Muscle of leg (tissue), 3 donors: ENCODE measurements at regions not wholly inside any gene's neighbourhood (a gene's known extent, or its start where the extent isn't known, plus 50 kb on each side); places are given as distances from the start of the nearest gene placed in this dataset.

ENCODE experiments used
- DNase-seq: peaks from one replicate; pipeline ENCODE4 v3.0.0; 2013
- H3K27ac ChIP-seq: one replicate; pipeline ENCODE4 v1.5.1; 2013; ENCODE audit warnings: mild to moderate bottlenecking, low read length, control low read depth
- H3K27me3 ChIP-seq: one replicate; pipeline ENCODE4 v1.6.1; 2013; ENCODE audit warnings: low read length; ENCODE audit not compliant: control insufficient read depth, insufficient read depth
- H3K36me3 ChIP-seq: one replicate; pipeline ENCODE4 v1.6.1; 2013; ENCODE audit warnings: low read length; ENCODE audit not compliant: control insufficient read depth, insufficient read depth
- H3K4me1 ChIP-seq: one replicate; pipeline ENCODE4 v1.6.1; 2013; ENCODE audit warnings: low read length; ENCODE audit not compliant: control insufficient read depth, insufficient read depth
- H3K4me3 ChIP-seq: one replicate; pipeline ENCODE4 v1.5.1; 2013; ENCODE audit warnings: low read length, control low read depth
- H3K9me3 ChIP-seq: replicated peaks from 2 replicates; pipeline ENCODE4 v1.6.1; 2013; ENCODE audit warnings: low read depth, low read length; ENCODE audit not compliant: control insufficient read depth
- WGBS: methylation state at CpG from one replicate; pipeline ENCODE4 v1.1.5; 2013; ENCODE audit warnings: missing lambda C conversion rate; ENCODE audit not compliant: insufficient coverage; 5-methylcytosine and 5-hydroxymethylcytosine counted together

- no peak for DNase-seq
- H3K4me1 ChIP-seq: peaks cover 4% of the 10 kb centered on the region
- H3K36me3 ChIP-seq: no peaks in the 10 kb centered on the region
- no peak overlapping the region for H3K27ac ChIP-seq
- H3K4me3 ChIP-seq: no peak overlapping the region
- H3K27me3 ChIP-seq: peaks cover 13% of the 10 kb centered on the region
- no peaks in the 10 kb centered on the region for H3K9me3 ChIP-seq
- 55% methylated on average over 13 of the region's 24 CpGs for WGBS
Measured at GRCh38 chr10:131824371-131825149, 76.2 kb upstream of the PPP2R2D start.

- Histone ChIP-seq H3K4me3 (no peak overlapping the region), H3K4me1 (peaks cover 4% of the 10 kb centered on the region), H3K9me3 (no peaks in the 10 kb centered on the region), H3K27ac (no peak overlapping the region), H3K36me3 (no peaks in the 10 kb centered on the region), H3K27me3 (peaks cover 15% of the 10 kb centered on the region)
- 29% methylated on average over 13 of the region's 15 CpGs for WGBS
- peak; percentile 34 for DNase-seq
Measured at GRCh38 chr10:131825150-131825848, 75.5 kb upstream of the PPP2R2D start.

- 53% methylated on average over 9 of the region's 15 CpGs for WGBS
- DNase-seq: no peak
- Histone ChIP-seq H3K4me3 (no peak overlapping the region), H3K27ac (no peak overlapping the region), H3K9me3 (no peaks in the 10 kb centered on the region), H3K4me1 (peaks cover 4% of the 10 kb centered on the region), H3K36me3 (no peaks in the 10 kb centered on the region), H3K27me3 (peaks cover 15% of the 10 kb centered on the region)
Measured at GRCh38 chr10:131825960-131826650, 74.7 kb upstream of the PPP2R2D start.

DNA sequence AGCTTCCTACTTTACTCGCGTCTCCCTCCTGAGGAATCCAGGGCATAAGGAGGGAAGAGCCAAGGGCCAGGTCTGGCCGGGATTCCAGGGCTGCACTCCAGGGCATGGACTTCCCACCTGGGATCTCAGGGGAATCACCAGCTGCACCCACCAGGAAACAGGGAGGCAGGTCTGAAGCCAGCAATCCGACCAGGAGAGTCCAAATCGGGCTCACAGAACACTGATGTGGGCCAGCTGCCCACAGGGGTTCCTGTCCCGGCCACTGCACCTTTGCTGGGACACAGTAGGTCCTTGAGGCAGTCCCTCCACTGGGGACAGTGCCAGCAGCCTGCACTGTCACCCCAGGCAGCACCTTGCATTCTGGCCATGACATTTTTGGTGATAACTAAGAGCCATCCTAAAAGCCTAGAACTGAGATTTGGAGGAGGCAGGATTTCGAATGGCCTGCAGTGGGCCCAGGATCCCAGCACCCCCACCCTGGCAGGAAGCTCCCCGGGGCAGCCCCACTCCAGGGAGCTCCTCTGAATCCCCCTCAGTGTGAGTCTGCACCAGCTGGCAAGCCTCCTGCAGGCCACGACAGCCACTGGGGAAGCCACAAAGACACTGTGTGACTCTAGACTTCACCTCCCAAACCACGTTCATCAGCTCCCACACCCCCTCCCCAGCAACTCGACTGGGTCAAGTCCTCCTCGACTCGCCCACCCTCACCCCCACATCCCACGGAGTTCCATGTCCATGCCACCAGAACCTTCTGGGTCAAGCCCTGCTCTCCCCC lies 71.5 kb upstream of the PPP2R2D start:
- WGBS: 77% methylated on average over 13 of the region's 14 CpGs
- no peak for DNase-seq

GRCh38 chr10:131830446-131831130 lies 70.2 kb upstream of the PPP2R2D start:
- 88% methylated on average over 12 of the region's 13 CpGs for WGBS
- H3K4me1 ChIP-seq: no peaks in the 10 kb centered on the region
- no peak overlapping the region for H3K4me3 ChIP-seq
- peaks cover 4% of the 10 kb centered on the region for H3K27me3 ChIP-seq
- H3K27ac ChIP-seq: no peak overlapping the region
- no peaks in the 10 kb centered on the region for H3K36me3 ChIP-seq
- peaks cover 4% of the 10 kb centered on the region for H3K9me3 ChIP-seq
- DNase-seq: no peak

More for the DNA sequence above, 71.5 kb upstream of the PPP2R2D start:
- Histone ChIP-seq H3K4me3 (no peak overlapping the region), H3K4me1 (peaks cover 4% of the 10 kb centered on the region), H3K36me3 (no peaks in the 10 kb centered on the region), H3K27ac (no peak overlapping the region), H3K9me3 (no peaks in the 10 kb centered on the region), H3K27me3 (peaks cover 14% of the 10 kb centered on the region)

DNA sequence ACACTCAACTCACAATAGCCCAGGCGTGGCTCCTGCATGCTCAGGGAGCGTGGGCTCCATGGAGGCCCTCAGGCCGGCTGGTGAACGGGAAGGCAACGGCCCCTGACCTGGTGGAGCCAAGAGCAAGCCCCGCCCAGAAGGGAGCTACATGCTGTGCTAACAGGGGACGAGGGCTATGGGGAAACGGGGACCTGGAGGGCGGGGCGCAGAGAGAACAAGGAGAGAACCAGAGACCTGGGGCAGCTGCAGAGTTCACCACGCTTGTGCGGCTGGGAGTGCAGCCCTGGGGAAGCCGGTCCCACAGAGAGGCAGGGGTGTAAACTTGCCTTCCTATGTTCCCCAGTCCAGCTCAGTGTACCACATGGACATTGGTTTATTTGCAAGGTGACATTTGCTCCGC lies 69.2 kb upstream of the PPP2R2D start:
- 57% methylated on average over 14 of the region's 14 CpGs for WGBS
- H3K27ac ChIP-seq: no peak overlapping the region
- H3K36me3 ChIP-seq: no peaks in the 10 kb centered on the region
- no peak for DNase-seq
- peaks cover 4% of the 10 kb centered on the region for H3K9me3 ChIP-seq
- peaks cover 2% of the 10 kb centered on the region for H3K27me3 ChIP-seq
- H3K4me1 ChIP-seq: no peaks in the 10 kb centered on the region
- H3K4me3 ChIP-seq: no peak overlapping the region

DNA sequence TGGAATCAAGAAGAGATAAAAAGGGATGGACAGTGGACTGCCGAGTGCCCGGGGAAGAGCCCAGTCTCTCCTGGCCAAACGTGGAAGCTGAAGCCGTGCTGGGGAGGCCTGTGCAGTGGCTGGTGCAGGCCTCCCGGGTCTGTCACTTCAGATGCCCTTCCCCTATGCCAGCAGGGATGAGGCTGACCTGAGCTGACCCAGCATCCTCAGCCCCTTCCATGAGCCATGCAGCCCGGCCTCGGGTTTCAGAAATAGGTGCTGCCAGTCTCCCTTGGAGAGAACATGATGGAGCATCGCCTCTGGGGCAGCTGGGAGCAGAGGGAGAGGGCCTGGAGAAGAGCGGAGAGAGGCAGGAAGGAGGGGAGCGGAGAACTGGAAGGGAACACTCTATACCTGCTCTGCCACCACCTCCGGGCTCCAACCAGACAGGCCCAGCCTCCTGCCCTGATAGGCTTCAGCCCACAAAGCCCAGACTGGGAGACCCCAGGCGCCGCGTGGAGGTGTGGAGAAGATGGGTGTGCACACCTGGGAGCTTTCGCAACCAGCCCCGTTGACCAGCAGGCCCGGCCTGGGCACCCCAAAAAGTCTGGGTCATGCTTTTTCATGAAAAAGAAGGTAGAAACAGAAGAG lies 68.6 kb upstream of the PPP2R2D start:
- no peaks in the 10 kb centered on the region for H3K4me1 ChIP-seq
- 73% methylated on average over 8 of the region's 17 CpGs for WGBS
- no peaks in the 10 kb centered on the region for H3K36me3 ChIP-seq
- H3K4me3 ChIP-seq: no peak overlapping the region
- peaks cover 2% of the 10 kb centered on the region for H3K27me3 ChIP-seq
- H3K27ac ChIP-seq: no peak overlapping the region
- no peak for DNase-seq
- H3K9me3 ChIP-seq: peaks cover 4% of the 10 kb centered on the region

DNA sequence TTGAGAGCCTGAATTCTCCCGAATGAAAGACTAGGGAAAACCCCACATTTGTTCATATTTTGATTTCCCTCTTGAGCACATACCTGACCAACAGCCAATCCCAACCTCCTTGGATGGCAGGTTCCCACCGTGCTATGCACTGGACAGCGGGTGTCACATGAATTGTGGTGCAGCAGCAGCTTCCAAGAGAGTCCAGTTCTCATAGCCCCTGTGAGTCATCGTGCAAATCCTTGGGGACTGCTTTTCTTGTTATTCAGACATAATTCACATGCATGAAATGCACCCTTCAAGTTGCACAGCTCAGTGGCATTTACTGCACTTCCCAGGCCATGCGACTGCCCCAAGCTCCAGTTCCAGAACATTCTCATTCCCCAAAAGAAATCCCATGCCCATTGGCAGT lies 67.8 kb upstream of the PPP2R2D start:
- Histone ChIP-seq H3K9me3 (peaks cover 4% of the 10 kb centered on the region), H3K4me3 (no peak overlapping the region), H3K27me3 (peaks cover 2% of the 10 kb centered on the region), H3K4me1 (no peaks in the 10 kb centered on the region), H3K36me3 (no peaks in the 10 kb centered on the region), H3K27ac (no peak overlapping the region)
- WGBS: 82% methylated on average over 5 of the region's 5 CpGs
- no peak for DNase-seq

- no peak for DNase-seq
- WGBS: 87% methylated on average over 14 of the region's 14 CpGs
- no peak overlapping the region for H3K4me3 ChIP-seq
Measured at GRCh38 chr10:131833446-131834080, 67.2 kb upstream of the PPP2R2D start.

More at GRCh38 chr10:131833446-131834080, 67.2 kb upstream of the PPP2R2D start:
- Histone ChIP-seq H3K4me1 (no peaks in the 10 kb centered on the region), H3K27me3 (peaks cover 2% of the 10 kb centered on the region), H3K27ac (no peak overlapping the region), H3K9me3 (peaks cover 4% of the 10 kb centered on the region), H3K36me3 (no peaks in the 10 kb centered on the region)
